ENCODE measurements at regions not wholly inside any gene's neighbourhood (a gene's known extent, or its start where the extent isn't known, plus 50 kb on each side); places are given as distances from the start of the nearest gene placed in this dataset.

GRCh38 chr2:187774551-187775071, 220.4 kb upstream of the TFPI start:
- POLR2A ChIA-PET = no interaction called here
- Mint-ChIP-seq H3K27me3 (ENCODE audit: insufficient read depth, unreplicated experiment) (peaks cover 2% of the 10 kb centered on the region), H3K4me3 (ENCODE audit: unreplicated experiment) (no peak overlapping the region), H3K4me1 (ENCODE audit: low read depth, unreplicated experiment) (no peaks in the 10 kb centered on the region), H3K9me3 (ENCODE audit: unreplicated experiment) (no peaks in the 10 kb centered on the region), H3K36me3 (ENCODE audit: insufficient read depth, unreplicated experiment) (peaks cover 5% of the 10 kb centered on the region), H3K27ac (ENCODE audit: unreplicated experiment) (no peak overlapping the region)
- no peaks in the 10 kb centered on the region for H3K27me3 ChIP-seq (replicated peaks; ENCODE audit: control insufficient read depth, insufficient read depth, low read length)
- DNase-seq = no peak
- no TSS peak for BruUV-seq (replicated peaks)
- no peaks in the 10 kb centered on the region for H3K36me3 ChIP-seq (ENCODE audit: control insufficient read depth, insufficient read depth, low read length)
- CTCF ChIA-PET = no interaction called here
- no peaks in the 10 kb centered on the region for H3K4me1 ChIP-seq
- no peaks in the 10 kb centered on the region for H3K9me3 ChIP-seq
- TF ChIP-seq, protein P1, sequence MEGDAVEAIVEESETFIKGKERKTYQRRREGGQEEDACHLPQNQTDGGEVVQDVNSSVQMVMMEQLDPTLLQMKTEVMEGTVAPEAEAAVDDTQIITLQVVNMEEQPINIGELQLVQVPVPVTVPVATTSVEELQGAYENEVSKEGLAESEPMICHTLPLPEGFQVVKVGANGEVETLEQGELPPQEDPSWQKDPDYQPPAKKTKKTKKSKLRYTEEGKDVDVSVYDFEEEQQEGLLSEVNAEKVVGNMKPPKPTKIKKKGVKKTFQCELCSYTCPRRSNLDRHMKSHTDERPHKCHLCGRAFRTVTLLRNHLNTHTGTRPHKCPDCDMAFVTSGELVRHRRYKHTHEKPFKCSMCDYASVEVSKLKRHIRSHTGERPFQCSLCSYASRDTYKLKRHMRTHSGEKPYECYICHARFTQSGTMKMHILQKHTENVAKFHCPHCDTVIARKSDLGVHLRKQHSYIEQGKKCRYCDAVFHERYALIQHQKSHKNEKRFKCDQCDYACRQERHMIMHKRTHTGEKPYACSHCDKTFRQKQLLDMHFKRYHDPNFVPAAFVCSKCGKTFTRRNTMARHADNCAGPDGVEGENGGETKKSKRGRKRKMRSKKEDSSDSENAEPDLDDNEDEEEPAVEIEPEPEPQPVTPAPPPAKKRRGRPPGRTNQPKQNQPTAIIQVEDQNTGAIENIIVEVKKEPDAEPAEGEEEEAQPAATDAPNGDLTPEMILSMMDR (IDR thresholded peaks at IDR 0.05; ENCODE audit: insufficient read depth in 1 of 2, low read depth in 1 of 2, low read length in 1 of 2, severe bottlenecking in 1 of 2, unreplicated experiment in 1 of 2) = no peak
- intact Hi-C loops (cut with micrococcal nuclease; ENCODE audit: unreplicated experiment) = no loop called here
- H3K4me3 ChIP-seq (ENCODE audit: low read depth, low read length) = no peak overlapping the region

GRCh38 chr2:187775196-187775595, 221.0 kb upstream of the TFPI start:
- no peaks in the 10 kb centered on the region for H3K36me3 ChIP-seq (ENCODE audit: control insufficient read depth, insufficient read depth, low read length)
- TF ChIP-seq, protein P1 (IDR thresholded peaks at IDR 0.05; ENCODE audit: insufficient read depth in 1 of 2, low read depth in 1 of 2, low read length in 1 of 2, severe bottlenecking in 1 of 2, unreplicated experiment in 1 of 2) = no peak
- Mint-ChIP-seq H3K36me3 (ENCODE audit: insufficient read depth, unreplicated experiment) (peaks cover 5% of the 10 kb centered on the region), H3K27ac (ENCODE audit: unreplicated experiment) (no peak overlapping the region), H3K27me3 (ENCODE audit: insufficient read depth, unreplicated experiment) (no peaks in the 10 kb centered on the region), H3K9me3 (ENCODE audit: unreplicated experiment) (no peaks in the 10 kb centered on the region), H3K4me3 (ENCODE audit: unreplicated experiment) (no peak overlapping the region), H3K4me1 (ENCODE audit: low read depth, unreplicated experiment) (no peaks in the 10 kb centered on the region)
- ChIA-PET POLR2A (no interaction called here), CTCF (no interaction called here)
- no peaks in the 10 kb centered on the region for H3K4me1 ChIP-seq
- no peaks in the 10 kb centered on the region for H3K9me3 ChIP-seq
- no TSS peak for BruUV-seq (replicated peaks)
- H3K4me3 ChIP-seq (ENCODE audit: low read depth, low read length) = no peak overlapping the region
- no peak for DNase-seq
- intact Hi-C loops (cut with micrococcal nuclease; ENCODE audit: unreplicated experiment) = no loop called here
- H3K27me3 ChIP-seq (replicated peaks; ENCODE audit: control insufficient read depth, insufficient read depth, low read length) = no peaks in the 10 kb centered on the region

- H3K27me3 ChIP-seq (replicated peaks; ENCODE audit: control insufficient read depth, insufficient read depth, low read length) = no peaks in the 10 kb centered on the region
- H3K27me3 Mint-ChIP-seq (ENCODE audit: insufficient read depth, unreplicated experiment) = no peaks in the 10 kb centered on the region
- peaks cover 5% of the 10 kb centered on the region for H3K36me3 Mint-ChIP-seq (ENCODE audit: insufficient read depth, unreplicated experiment)
- BruUV-seq (replicated peaks) = no TSS peak
- CTCF ChIA-PET = no interaction called here
- no peaks in the 10 kb centered on the region for H3K4me1 ChIP-seq
- no peak overlapping the region for H3K4me3 Mint-ChIP-seq (ENCODE audit: unreplicated experiment)
- POLR2A ChIA-PET = no interaction called here
- H3K4me3 ChIP-seq (ENCODE audit: low read depth, low read length) = no peak overlapping the region
- TF ChIP-seq, protein P1 (IDR thresholded peaks at IDR 0.05; ENCODE audit: insufficient read depth in 1 of 2, low read depth in 1 of 2, low read length in 1 of 2, severe bottlenecking in 1 of 2, unreplicated experiment in 1 of 2) = no peak
- H3K27ac Mint-ChIP-seq (ENCODE audit: unreplicated experiment) = no peak overlapping the region
- no peaks in the 10 kb centered on the region for H3K9me3 ChIP-seq
- intact Hi-C loops (cut with micrococcal nuclease; ENCODE audit: unreplicated experiment) = no loop called here
- H3K4me1 Mint-ChIP-seq (ENCODE audit: low read depth, unreplicated experiment) = no peaks in the 10 kb centered on the region
- no peaks in the 10 kb centered on the region for H3K9me3 Mint-ChIP-seq (ENCODE audit: unreplicated experiment)
- no peak for DNase-seq
- H3K36me3 ChIP-seq (ENCODE audit: control insufficient read depth, insufficient read depth, low read length) = no peaks in the 10 kb centered on the region
Measured at GRCh38 chr2:187775651-187776050, 221.4 kb upstream of the TFPI start.
